Tongue (tissue), 1 donor: ENCODE measurements at regions not wholly inside any gene's neighbourhood (a gene's known extent, or its start where the extent isn't known, plus 50 kb on each side); places are given as distances from the start of the nearest gene placed in this dataset.

Source experiments
- DNase-seq: peaks from one replicate; pipeline ENCODE4 v3.0.0-alpha.2; 2015

GRCh38 chr13:72221276-72221962 is 354.4 kb upstream of the DACH1 start:
- DNase-seq = no peak

- no peak for DNase-seq
These were observed 352.0 kb upstream of the DACH1 start for GRCh38 chr13:72218966-72219365.

GRCh38 chr13:72217142-72217541 is 350.1 kb upstream of the DACH1 start:
- no peak for DNase-seq

GRCh38 chr13:72208112-72208645 is 341.2 kb upstream of the DACH1 start:
- no peak for DNase-seq

- DNase-seq = no peak
These were observed 338.8 kb upstream of the DACH1 start for GRCh38 chr13:72205773-72206172.

- DNase-seq = no peak
These were observed 337.3 kb upstream of the DACH1 start for GRCh38 chr13:72204291-72204690.

- DNase-seq = no peak
These were observed 334.7 kb upstream of the DACH1 start for GRCh38 chr13:72201726-72202125.

- no peak for DNase-seq
These were observed 332.6 kb upstream of the DACH1 start for GRCh38 chr13:72199640-72200039.

- DNase-seq = no peak
These were observed 332.1 kb upstream of the DACH1 start for GRCh38 chr13:72198967-72199560.

- no peak for DNase-seq
These were observed 331.0 kb upstream of the DACH1 start for GRCh38 chr13:72198042-72198441.

- no peak for DNase-seq
These were observed 328.2 kb upstream of the DACH1 start for GRCh38 chr13:72195044-72195704.

GRCh38 chr13:72194523-72194922 is 327.5 kb upstream of the DACH1 start:
- DNase-seq = peak; percentile 3

GRCh38 chr13:72186730-72187422 is 319.9 kb upstream of the DACH1 start:
- DNase-seq = no peak

- DNase-seq = no peak
These were observed 318.8 kb upstream of the DACH1 start for GRCh38 chr13:72185776-72186175.

- no peak for DNase-seq
These were observed 314.7 kb upstream of the DACH1 start for GRCh38 chr13:72181661-72182060.

- no peak for DNase-seq
These were observed 313.4 kb upstream of the DACH1 start for GRCh38 chr13:72180253-72180952.

GRCh38 chr13:72174549-72174948 is 307.5 kb upstream of the DACH1 start:
- DNase-seq = no peak

- no peak for DNase-seq
These were observed 303.6 kb upstream of the DACH1 start for GRCh38 chr13:72170571-72170970.

GRCh38 chr13:72168126-72168855 is 301.3 kb upstream of the DACH1 start:
- DNase-seq = no peak

- DNase-seq = no peak
These were observed 299.2 kb upstream of the DACH1 start for GRCh38 chr13:72166102-72166650.

GRCh38 chr13:72165276-72165675 is 298.3 kb upstream of the DACH1 start:
- DNase-seq = no peak
